IgD-negative memory B cell (primary cell): ENCODE measurements at regions not wholly inside any gene's neighbourhood (a gene's known extent, or its start where the extent isn't known, plus 50 kb on each side); places are given as distances from the start of the nearest gene placed in this dataset.

Experiments
- H3K27ac Mint-ChIP-seq, 3 donors: one replicate each; pipeline ENCODE4 v1.8.0; 2020 to 2022; ENCODE audit warnings: mild to moderate bottlenecking in 3 of 3, mixed read lengths in 3 of 3, moderate library complexity in 1 of 3
- H3K27me3 Mint-ChIP-seq: one replicate; pipeline ENCODE4 v1.8.0; 2021; ENCODE audit warnings: mixed read lengths
- H3K36me3 Mint-ChIP-seq: one replicate; pipeline ENCODE4 v1.8.0; 2020; ENCODE audit warnings: mild to moderate bottlenecking, mixed read lengths
- H3K4me1 Mint-ChIP-seq, 3 donors: one replicate each; pipeline ENCODE4 v1.8.0; 2020 to 2022; ENCODE audit warnings: mixed read lengths in 3 of 3, mild to moderate bottlenecking in 1 of 3
- H3K4me3 Mint-ChIP-seq, 4 donors: one replicate each; pipeline ENCODE4 v1.8.0; 2020 to 2022; ENCODE audit warnings: mild to moderate bottlenecking in 4 of 4, mixed read lengths in 4 of 4, moderate library complexity in 3 of 4
- H3K9me3 Mint-ChIP-seq, 3 donors: one replicate each; pipeline ENCODE4 v1.8.0; 2020 to 2021; ENCODE audit warnings: mixed read lengths in 3 of 3, mild to moderate bottlenecking in 1 of 3

DNA sequence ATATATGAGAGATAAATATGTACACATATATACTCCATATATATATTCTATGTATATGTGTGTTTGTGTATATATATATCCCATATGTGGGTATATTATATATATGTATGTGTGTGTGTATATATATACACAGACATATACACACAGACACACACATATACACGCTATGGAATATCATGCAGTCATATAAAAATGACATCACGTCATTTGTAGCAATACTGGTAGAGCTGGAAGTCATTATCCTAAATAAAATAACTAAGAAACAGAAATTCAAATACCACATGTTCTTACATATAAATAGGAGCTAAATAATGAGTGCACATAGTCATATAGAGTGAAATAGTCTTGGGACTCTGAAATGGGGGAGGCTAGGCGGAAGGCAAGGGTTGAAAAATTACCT lies 1000.2 kb downstream of the LRFN5 start:
- H3K9me3 Mint-ChIP-seq: no peaks in the 10 kb centered on the region
- no peaks in the 10 kb centered on the region for H3K4me1 Mint-ChIP-seq
- H3K27me3 Mint-ChIP-seq: no peaks in the 10 kb centered on the region
- H3K4me3 Mint-ChIP-seq: no peak overlapping the region
- H3K27ac Mint-ChIP-seq: no peak overlapping the region
- H3K36me3 Mint-ChIP-seq: no peaks in the 10 kb centered on the region

- Mint-ChIP-seq H3K27me3 (no peaks in the 10 kb centered on the region), H3K9me3 (peaks cover 0 to 3% (median 0%) of the 10 kb centered on the region in 3 donors), H3K4me1 (no peaks in the 10 kb centered on the region), H3K36me3 (no peaks in the 10 kb centered on the region), H3K27ac (no peak overlapping the region), H3K4me3 (no peak overlapping the region)
Observed at GRCh38 chr14:42602336-42602845, 995.7 kb downstream of the LRFN5 start.

GRCh38 chr14:42572032-42572431 lies 965.4 kb downstream of the LRFN5 start:
- peaks cover 0 to 4% (median 0%) of the 10 kb centered on the region in 3 donors for H3K4me1 Mint-ChIP-seq
- no peaks in the 10 kb centered on the region for H3K27me3 Mint-ChIP-seq
- no peak overlapping the region for H3K27ac Mint-ChIP-seq
- H3K4me3 Mint-ChIP-seq: no peak overlapping the region
- peaks cover 4 to 22% (median 17%) of the 10 kb centered on the region in 3 donors for H3K9me3 Mint-ChIP-seq
- H3K36me3 Mint-ChIP-seq: no peaks in the 10 kb centered on the region

DNA sequence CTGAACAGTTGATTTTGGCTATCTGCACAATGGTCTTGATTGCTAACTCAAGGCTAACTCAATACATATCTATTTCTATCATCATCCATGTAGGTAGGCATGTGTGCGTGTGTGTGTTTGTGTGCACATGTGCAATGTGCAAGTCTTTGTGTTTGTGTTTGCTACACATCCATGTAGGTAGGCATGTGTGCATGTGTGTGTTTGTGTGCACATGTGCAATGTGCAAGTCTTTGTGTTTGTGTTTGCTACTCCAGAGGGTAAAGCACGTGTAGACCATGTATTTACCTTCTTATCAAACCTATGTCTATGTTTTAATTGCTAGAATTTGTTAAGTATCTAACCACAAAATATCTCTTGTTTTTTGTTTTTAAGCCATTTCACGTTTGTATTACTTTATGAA lies 962.6 kb downstream of the LRFN5 start:
- Mint-ChIP-seq H3K9me3 (peaks cover 1 to 4% (median 4%) of the 10 kb centered on the region in 3 donors), H3K36me3 (no peaks in the 10 kb centered on the region), H3K27me3 (no peaks in the 10 kb centered on the region), H3K27ac (no peak overlapping the region), H3K4me3 (no peak overlapping the region), H3K4me1 (peaks cover 0 to 4% (median 0%) of the 10 kb centered on the region in 3 donors)

DNA sequence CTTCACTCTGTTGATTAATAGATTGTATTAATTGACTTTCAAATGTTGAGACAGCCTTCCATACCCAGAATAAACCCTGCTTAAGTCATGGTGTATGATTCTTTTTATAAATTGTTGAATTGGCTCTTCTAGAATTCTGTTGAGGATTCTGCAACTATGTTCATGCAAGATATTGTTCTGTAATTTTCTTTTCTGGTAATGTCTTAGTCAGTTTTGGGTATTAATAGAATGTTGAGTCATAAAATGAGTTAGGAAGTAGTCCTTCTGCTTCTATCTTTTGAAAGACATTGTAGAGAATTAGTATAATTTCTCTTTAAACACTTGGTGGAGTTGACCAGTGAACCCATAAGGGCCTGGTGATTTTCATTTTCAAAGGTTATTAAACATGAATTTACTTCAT lies 958.9 kb downstream of the LRFN5 start:
- no peak overlapping the region for H3K27ac Mint-ChIP-seq
- no peak overlapping the region for H3K4me3 Mint-ChIP-seq
- H3K27me3 Mint-ChIP-seq: no peaks in the 10 kb centered on the region
- peaks cover 0 to 4% (median 0%) of the 10 kb centered on the region in 3 donors for H3K4me1 Mint-ChIP-seq
- no peaks in the 10 kb centered on the region for H3K36me3 Mint-ChIP-seq
- H3K9me3 Mint-ChIP-seq: peaks cover 0 to 2% (median 1%) of the 10 kb centered on the region in 3 donors

- no peaks in the 10 kb centered on the region for H3K36me3 Mint-ChIP-seq
- no peak overlapping the region for H3K27ac Mint-ChIP-seq
- no peaks in the 10 kb centered on the region for H3K27me3 Mint-ChIP-seq
- H3K9me3 Mint-ChIP-seq: peaks cover 0 to 2% (median 0%) of the 10 kb centered on the region in 3 donors
- H3K4me3 Mint-ChIP-seq: no peak overlapping the region
- no peaks in the 10 kb centered on the region for H3K4me1 Mint-ChIP-seq
Observed at GRCh38 chr14:42563313-42563712, 956.6 kb downstream of the LRFN5 start.

GRCh38 chr14:42556551-42556950 lies 949.9 kb downstream of the LRFN5 start:
- no peaks in the 10 kb centered on the region for H3K36me3 Mint-ChIP-seq
- peaks cover 1 to 4% (median 2%) of the 10 kb centered on the region in 3 donors for H3K9me3 Mint-ChIP-seq
- no peaks in the 10 kb centered on the region for H3K27me3 Mint-ChIP-seq
- no peak overlapping the region for H3K27ac Mint-ChIP-seq
- no peaks in the 10 kb centered on the region for H3K4me1 Mint-ChIP-seq
- H3K4me3 Mint-ChIP-seq: no peak overlapping the region

DNA sequence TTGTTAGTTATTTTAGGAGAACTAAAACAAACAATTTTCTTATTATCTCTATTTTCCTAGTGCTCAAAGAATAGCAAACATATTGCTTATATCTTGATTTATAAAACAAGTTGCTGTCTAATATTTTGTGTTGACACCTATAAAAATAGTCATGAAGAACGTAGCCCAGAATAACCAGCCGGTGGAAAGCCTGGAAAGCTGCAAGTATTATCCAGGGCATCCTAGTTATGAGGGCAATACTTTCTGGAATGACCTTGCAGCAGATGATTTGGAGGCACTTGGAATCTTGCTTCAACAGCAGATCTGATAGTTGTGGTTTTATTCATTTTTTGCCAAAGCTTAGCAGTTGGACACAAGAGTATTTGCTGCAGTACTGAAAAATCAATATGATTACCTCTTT lies 948.7 kb downstream of the LRFN5 start:
- Mint-ChIP-seq H3K36me3 (no peaks in the 10 kb centered on the region), H3K27ac (no peak overlapping the region), H3K27me3 (no peaks in the 10 kb centered on the region), H3K9me3 (peaks cover 3 to 7% (median 4%) of the 10 kb centered on the region in 3 donors), H3K4me3 (no peak overlapping the region), H3K4me1 (no peaks in the 10 kb centered on the region)

DNA sequence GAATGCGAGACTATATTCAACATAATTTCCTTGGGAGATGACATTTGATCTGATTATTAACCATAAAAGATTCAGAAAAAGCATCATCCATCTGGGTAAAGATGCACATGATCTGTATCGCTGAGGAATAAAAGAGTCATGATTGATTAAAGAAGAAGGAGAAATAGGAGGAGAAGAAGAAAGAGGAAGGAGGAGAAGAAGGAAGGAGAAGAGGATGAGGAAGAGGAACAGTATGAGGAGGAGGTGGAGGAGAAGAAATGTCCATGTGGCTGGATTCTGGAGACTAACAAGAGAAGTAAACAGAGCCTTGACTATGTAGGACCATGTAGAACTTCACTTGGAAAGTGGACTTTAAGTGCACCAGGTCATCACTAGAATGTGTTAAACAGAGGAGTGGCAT lies 947.4 kb downstream of the LRFN5 start:
- Mint-ChIP-seq H3K27me3 (no peaks in the 10 kb centered on the region), H3K27ac (no peak overlapping the region), H3K9me3 (peaks cover 3 to 7% (median 4%) of the 10 kb centered on the region in 3 donors), H3K36me3 (no peaks in the 10 kb centered on the region), H3K4me3 (no peak overlapping the region), H3K4me1 (no peaks in the 10 kb centered on the region)

DNA sequence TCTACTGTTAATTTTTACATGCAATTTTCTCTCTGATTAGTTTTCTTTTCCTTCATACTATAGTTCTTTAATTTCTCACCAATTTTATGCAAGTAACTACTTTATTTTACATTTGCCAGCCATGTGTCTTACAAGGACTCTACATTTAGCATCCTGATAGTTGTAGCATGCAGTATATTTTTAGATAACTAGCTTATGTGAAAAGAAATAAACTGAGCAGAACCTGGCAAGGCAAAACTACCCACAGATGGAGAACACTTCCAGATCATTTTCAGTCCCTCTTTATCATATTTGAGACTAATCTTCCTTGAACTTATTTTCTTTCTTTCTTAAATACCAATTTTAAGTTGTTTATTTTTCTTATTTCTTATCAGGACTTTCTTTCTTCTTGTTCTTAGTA lies 943.6 kb downstream of the LRFN5 start:
- Mint-ChIP-seq H3K27me3 (no peaks in the 10 kb centered on the region), H3K4me3 (no peak overlapping the region), H3K36me3 (peaks cover 3% of the 10 kb centered on the region), H3K27ac (no peak overlapping the region), H3K9me3 (peaks cover 3 to 5% (median 4%) of the 10 kb centered on the region in 3 donors), H3K4me1 (no peaks in the 10 kb centered on the region)

GRCh38 chr14:42548349-42548748 lies 941.7 kb downstream of the LRFN5 start:
- Mint-ChIP-seq H3K4me1 (no peaks in the 10 kb centered on the region), H3K27ac (no peak overlapping the region)

DNA sequence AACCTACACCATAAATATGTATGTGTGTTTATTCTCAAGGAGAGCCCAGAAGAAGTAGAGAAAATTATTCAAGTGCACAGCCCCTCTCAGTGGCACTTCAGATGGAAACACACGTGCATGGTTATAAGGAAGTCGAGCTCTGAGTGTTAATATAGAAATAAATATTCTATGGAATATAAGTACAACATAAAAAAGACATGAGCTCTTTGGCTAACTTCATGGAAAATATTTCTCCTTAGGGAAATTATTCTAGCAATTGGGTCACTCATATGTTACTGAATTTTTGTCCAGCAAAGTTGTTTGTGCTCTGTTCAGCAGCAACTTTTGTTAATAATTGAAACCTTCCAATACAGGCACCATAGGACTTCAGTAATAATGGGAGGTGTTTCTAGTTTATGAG lies 939.0 kb downstream of the LRFN5 start:
- no peaks in the 10 kb centered on the region for H3K9me3 Mint-ChIP-seq
- H3K4me1 Mint-ChIP-seq: no peaks in the 10 kb centered on the region
- H3K4me3 Mint-ChIP-seq: no peak overlapping the region
- peaks cover 5% of the 10 kb centered on the region for H3K36me3 Mint-ChIP-seq
- H3K27ac Mint-ChIP-seq: no peak overlapping the region
- H3K27me3 Mint-ChIP-seq: no peaks in the 10 kb centered on the region

More at GRCh38 chr14:42548349-42548748, 941.7 kb downstream of the LRFN5 start:
- H3K27me3 Mint-ChIP-seq: no peaks in the 10 kb centered on the region
- no peak overlapping the region for H3K4me3 Mint-ChIP-seq
- peaks cover 3% of the 10 kb centered on the region for H3K36me3 Mint-ChIP-seq
- H3K9me3 Mint-ChIP-seq: peaks cover 3 to 4% (median 3%) of the 10 kb centered on the region in 3 donors

DNA sequence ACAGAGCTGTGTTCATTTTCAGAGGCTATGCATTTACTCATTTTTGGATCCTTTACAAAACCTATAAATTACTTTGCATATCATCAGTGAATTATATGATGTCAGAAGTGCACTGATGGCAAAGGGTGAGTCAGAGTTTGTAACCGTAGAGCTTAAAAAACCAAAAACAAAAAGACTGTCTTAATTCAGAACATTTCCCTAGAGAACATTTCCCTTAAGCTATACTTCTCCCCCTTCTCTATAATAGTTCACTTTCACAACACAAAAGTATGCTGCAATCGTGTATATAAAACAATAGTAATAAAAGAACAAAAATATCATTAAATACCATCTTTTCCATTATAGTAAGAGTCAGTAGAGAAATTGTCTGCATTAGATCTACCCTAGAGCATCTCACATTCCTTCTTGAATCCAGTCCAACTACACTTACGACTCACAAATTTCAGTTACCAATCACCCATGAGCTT lies 934.9 kb downstream of the LRFN5 start:
- peaks cover 2% of the 10 kb centered on the region for H3K36me3 Mint-ChIP-seq
- H3K27ac Mint-ChIP-seq: no peak overlapping the region
- H3K4me1 Mint-ChIP-seq: no peaks in the 10 kb centered on the region
- H3K27me3 Mint-ChIP-seq: no peaks in the 10 kb centered on the region
- no peak overlapping the region for H3K4me3 Mint-ChIP-seq
- peaks cover 0 to 1% (median 0%) of the 10 kb centered on the region in 3 donors for H3K9me3 Mint-ChIP-seq

- Mint-ChIP-seq H3K36me3 (no peaks in the 10 kb centered on the region), H3K4me3 (no peak overlapping the region), H3K27ac (no peak overlapping the region), H3K27me3 (no peaks in the 10 kb centered on the region), H3K4me1 (peaks cover 0 to 2% (median 0%) of the 10 kb centered on the region in 3 donors), H3K9me3 (peaks cover 0 to 2% (median 1%) of the 10 kb centered on the region in 3 donors)
Observed at GRCh38 chr14:42535397-42535796, 928.7 kb downstream of the LRFN5 start.

DNA sequence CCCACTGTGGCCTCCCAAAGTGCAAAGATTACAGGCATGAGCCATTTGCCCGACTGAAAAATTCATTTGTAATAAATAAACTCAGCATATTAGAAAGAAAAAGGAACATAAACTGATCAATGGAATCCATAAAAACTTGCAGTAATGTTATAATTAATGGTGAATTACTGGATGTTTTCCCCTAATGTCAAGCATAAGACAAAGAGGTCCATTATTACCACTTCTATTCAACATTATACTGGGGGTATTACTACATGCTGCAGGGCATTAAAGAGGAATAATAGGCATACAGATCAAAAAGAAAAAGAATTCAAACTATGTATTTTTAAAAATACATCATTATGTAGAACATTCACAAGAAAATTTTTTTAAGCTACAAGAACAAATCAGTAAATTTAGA lies 926.8 kb downstream of the LRFN5 start:
- Mint-ChIP-seq H3K4me1 (peaks cover 0 to 2% (median 0%) of the 10 kb centered on the region in 3 donors), H3K27ac (no peak overlapping the region), H3K4me3 (no peak overlapping the region), H3K27me3 (no peaks in the 10 kb centered on the region), H3K9me3 (peaks cover 0 to 2% (median under 1%) of the 10 kb centered on the region in 3 donors), H3K36me3 (no peaks in the 10 kb centered on the region)

DNA sequence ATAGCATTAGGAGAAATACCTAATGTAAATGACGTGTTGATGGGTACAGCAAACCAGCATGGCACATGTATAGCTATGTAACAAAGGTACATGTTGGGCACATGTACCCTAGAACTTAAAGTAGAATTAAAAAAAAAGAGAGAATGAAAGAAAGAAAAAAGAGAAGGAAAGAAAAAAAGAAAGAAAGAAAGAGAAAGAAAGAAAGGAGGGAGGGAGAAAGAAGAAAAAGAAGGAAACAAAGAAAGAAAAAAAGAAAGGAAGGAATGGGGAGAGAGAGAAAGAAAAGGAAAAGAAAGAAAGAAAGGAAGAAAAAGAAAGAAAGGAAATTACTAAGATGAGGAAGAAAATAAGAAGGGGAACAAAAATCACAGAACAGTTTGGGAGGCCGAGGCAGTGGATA lies 925.5 kb downstream of the LRFN5 start:
- no peak overlapping the region for H3K4me3 Mint-ChIP-seq
- no peak overlapping the region for H3K27ac Mint-ChIP-seq
- H3K9me3 Mint-ChIP-seq: peaks cover 0 to 2% (median 0%) of the 10 kb centered on the region in 3 donors
- H3K36me3 Mint-ChIP-seq: no peaks in the 10 kb centered on the region
- no peaks in the 10 kb centered on the region for H3K27me3 Mint-ChIP-seq
- peaks cover 0 to 2% (median 0%) of the 10 kb centered on the region in 3 donors for H3K4me1 Mint-ChIP-seq
